NCI-H2107 treated with DMSO at 0.1 percent for 48 hours (cell line): ENCODE measurements at regions not wholly inside any gene's neighbourhood (a gene's known extent, or its start where the extent isn't known, plus 50 kb on each side); places are given as distances from the start of the nearest gene placed in this dataset.

ENCODE experiments used
- DNase-seq: peaks from one replicate; lab custom pipeline; 2025; ENCODE audit not compliant: unreplicated experiment; lab: John Stamatoyannopoulos, UW

- no peak for DNase-seq
Measured at GRCh38 chr18:11237484-11237883, 88.1 kb upstream of the PIEZO2 start.

- DNase-seq, result no peak
Measured at GRCh38 chr18:11237066-11237465, 87.7 kb upstream of the PIEZO2 start.

GRCh38 chr18:11224153-11224552 lies 74.8 kb upstream of the PIEZO2 start:
- DNase-seq, result no peak

GRCh38 chr18:11219571-11219970 lies 70.2 kb upstream of the PIEZO2 start:
- no peak for DNase-seq

- no peak for DNase-seq
Measured at GRCh38 chr18:11215216-11215615, 65.8 kb upstream of the PIEZO2 start.

- DNase-seq, result no peak
Measured at GRCh38 chr18:11204020-11204419, 54.7 kb upstream of the PIEZO2 start.

GRCh38 chr18:11199477-11199876 lies 50.1 kb upstream of the PIEZO2 start:
- no peak for DNase-seq
